EH (cell line): ENCODE measurements at regions not wholly inside any gene's neighbourhood (a gene's known extent, or its start where the extent isn't known, plus 50 kb on each side); places are given as distances from the start of the nearest gene placed in this dataset.

ENCODE experiments used
- DNase-seq: peaks from one replicate; pipeline ENCODE4 v3.0.0-alpha.2; 2015; ENCODE audit warnings: low read depth

GRCh38 chr18:24530630-24531111 is 70.2 kb downstream of the HRH4 start:
- peak; percentile 54 for DNase-seq

GRCh38 chr18:24534271-24534670 is 73.8 kb downstream of the HRH4 start:
- no peak for DNase-seq

- DNase-seq, result no peak
These were observed 74.3 kb downstream of the HRH4 start for GRCh38 chr18:24534737-24535136.

GRCh38 chr18:24535527-24536295 is 75.3 kb downstream of the HRH4 start:
- DNase-seq, result no peak

DNA sequence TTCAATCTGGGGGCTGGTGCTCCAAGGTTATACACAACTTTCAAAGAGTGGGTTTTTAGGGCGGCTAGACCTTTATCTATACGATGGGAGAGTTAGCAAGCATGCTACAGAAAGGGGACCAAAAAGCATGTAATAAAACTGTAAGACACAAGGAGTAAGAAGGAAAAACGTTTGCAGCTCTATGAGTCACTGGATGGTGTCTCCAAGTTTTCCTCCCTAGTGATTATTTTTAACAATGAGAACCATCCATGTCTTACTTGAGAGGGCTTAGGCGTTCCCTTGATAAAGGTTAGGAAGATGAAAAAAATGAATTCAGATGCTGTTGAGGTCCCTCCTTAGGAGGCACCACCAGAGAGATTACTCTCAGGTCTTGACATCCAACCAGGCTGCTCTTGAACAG is 75.9 kb downstream of the HRH4 start:
- DNase-seq, result no peak

GRCh38 chr18:24536834-24537233 is 76.4 kb downstream of the HRH4 start:
- DNase-seq, result no peak

DNA sequence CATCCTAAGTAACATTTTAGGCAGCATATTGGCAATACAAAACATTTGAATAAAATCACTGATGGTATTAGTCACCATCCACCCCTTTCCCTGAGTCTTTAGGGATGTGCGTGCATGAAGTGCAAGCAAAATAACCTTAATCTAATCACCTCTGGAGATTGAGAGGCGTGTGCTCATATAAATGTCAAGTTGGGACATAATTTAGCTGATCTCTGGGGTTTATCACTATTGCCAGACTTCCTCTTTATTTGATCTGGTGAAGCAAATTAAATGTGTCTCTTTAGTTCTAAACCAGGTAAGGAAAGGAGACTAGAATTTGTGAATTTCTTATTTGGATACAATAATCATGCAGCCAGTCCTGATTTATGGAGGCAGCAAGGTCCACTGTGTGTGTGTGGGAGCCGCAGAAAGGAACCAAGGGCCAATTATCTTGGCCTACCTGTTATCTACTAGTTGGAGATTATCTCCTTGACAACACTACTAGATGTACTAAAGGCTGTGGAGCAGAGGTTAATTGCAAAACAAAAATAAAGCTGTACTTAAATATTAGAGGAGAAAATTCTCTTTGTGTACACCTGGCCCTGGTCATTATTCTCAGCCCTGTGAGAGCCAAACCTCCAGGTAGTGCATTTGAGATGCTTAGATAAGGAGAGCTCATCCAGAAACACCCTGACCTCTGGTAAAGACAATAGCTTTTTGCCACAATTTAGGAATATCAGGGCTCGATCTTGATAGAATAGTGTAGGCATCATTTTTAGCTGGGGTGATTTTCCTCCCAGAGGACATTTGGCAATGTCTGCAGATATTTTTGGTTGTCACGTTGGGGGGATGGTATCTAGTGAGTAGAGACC is 78.2 kb downstream of the HRH4 start:
- DNase-seq, result no peak

DNA sequence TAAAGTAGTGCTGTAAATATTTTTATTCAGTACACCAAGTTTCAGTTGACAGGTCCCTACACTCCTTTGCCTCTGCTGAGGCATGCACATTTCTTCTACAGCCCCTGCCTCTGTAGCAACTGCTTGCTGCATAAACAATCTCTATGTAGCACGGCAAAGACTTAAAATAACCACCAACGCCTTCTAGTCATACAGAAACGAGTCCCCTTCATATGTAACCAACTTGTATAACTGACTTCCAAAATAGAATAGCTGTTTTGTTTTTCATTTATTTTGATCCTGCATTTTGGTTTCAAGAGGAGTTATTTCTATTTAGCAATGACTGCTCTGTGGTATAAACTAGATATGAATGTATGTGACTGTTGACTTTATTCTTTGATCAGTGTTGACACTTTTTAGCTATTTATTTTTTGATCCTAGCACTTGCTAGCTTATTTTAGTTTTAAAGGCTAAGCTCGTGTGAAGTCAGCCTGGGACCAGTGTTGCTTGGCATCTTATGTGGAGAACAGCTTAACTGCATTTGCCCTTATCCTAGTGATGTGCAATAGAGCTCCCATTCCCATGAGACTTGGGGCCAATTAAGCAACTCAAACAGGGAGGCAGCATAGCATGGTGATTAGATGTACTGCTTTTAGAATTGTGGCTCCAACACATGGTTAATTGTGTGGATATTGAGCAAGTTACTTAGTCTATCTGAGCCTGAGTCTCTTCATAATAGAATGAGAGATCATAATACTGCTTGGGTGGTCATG is 79.6 kb downstream of the HRH4 start:
- DNase-seq, result no peak

- no peak for DNase-seq
These were observed 80.5 kb downstream of the HRH4 start for GRCh38 chr18:24540896-24541295.

DNA sequence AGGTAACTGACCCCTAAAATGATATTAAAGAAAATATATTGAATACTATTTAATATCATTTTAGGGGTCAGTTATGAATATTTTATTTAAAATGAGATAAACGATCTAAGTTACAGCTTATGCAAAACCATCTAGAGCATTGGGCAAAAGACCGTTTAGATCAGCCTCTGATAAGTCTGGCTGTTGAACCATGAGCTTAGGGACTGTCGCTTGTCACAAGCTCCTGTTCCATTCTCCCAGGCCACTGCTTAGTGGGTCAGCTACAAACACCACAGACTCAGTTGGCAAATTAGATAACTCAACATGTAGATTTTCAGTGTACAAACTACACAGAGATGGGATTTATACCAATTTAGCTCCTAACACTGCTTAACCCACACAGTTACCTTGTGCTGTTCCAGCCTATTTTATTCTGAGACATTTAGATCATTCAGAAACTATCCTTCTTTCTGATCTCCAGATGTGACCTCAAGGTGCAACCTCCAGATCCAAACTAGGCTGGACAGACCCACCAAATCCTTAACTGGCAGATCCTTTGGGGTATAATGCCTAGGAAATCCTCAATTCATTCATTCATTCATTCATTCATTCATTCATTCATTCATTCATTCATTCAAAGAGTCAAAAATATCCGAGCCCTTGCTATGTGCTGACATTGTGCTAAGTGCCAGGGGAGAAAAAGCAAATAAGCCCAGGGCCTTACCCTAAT is 82.8 kb downstream of the HRH4 start:
- DNase-seq, result no peak

DNA sequence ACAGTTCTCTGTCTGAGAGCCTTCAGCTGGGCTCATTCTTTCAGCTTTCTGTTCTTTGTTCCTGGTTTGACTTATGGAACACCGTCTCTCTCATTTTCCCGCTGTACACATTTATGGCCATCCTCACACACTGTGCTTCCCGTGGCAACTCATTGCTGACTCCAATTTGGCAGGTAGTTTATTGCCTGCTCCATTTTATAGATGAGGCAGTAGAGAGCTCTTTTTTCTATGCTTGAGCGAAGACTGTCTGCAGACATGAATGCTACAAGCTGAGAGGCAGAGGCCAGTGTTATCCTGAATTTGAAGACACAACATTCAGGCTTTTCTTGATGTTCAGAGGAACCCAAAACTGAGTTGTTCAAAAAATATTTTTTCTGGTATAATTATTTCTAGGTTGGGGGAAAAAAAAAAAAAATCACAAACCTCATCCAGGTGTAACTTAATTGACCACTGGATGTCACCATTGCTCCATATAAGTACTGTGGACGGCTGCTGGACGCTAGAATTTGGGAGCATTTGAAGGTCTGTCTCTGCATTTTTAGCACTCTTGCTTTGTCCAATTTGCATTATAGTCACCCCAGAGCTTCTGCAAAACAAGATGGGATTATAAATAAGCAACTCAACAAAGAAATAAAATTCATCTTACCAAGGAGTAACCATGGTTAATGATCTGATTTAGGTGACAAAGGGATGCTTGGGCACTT is 83.5 kb downstream of the HRH4 start:
- DNase-seq, result peak; percentile 30

DNA sequence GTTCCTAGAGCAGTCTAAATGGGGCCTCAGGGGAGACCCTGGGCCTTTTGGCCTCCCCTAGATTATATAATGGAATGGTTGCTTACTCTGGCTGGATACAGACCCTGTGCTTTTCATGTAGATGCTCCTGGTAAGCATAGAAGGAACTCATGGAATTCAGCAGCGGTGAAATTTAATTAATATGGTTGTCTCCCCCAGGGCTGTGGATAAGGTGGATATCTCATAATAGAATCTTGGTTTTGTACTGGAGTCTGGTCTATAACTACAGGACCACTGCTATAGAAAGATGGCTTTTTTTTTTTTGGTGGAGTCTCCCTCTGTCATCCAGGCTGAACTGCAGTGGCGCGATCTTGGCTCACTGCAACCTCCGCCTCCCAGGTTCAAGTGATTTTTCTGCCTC is 84.5 kb downstream of the HRH4 start:
- DNase-seq, result no peak

DNA sequence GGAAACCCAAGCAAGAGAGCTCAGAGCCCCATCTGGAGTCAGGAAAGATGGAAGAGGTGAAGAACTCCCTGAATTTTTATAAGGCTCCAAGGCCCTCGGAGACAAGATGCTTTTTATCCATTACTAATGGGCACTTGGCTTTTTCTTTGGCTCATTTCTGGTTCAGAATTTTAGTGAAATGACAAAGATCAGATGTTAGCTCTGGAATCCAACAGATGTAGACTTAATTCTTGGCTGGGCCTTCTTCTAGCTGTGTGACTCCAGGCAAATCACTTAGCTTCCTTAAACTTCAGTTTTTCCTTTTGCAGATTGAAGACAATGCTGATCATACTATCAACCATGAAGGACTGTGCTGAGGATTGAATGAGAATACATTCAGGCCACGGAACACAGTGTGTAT is 85.2 kb downstream of the HRH4 start:
- DNase-seq, result no peak

DNA sequence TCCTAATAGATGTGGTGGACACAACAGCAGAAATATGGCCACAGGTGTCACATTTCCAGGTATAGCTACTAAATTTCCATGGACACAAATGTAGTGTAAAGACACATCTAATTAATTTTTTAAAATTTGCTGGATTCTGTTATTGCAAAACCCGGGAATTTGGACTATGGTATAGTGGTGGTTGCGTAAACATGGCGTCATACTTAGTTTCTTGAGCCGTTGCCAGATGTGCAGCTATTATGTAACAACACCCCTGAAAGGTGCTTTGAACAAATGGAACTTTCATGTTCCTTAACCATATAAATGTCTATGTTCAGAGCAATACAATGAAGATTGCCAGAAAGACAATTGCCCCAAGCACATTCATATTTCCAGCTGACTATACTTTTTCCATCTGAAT is 85.9 kb downstream of the HRH4 start:
- no peak for DNase-seq

- DNase-seq, result no peak
These were observed 88.1 kb downstream of the HRH4 start for GRCh38 chr18:24548583-24548982.

GRCh38 chr18:24552218-24552617 is 91.8 kb downstream of the HRH4 start:
- no peak for DNase-seq

- DNase-seq, result no peak
These were observed 93.3 kb downstream of the HRH4 start for GRCh38 chr18:24553571-24554285.

DNA sequence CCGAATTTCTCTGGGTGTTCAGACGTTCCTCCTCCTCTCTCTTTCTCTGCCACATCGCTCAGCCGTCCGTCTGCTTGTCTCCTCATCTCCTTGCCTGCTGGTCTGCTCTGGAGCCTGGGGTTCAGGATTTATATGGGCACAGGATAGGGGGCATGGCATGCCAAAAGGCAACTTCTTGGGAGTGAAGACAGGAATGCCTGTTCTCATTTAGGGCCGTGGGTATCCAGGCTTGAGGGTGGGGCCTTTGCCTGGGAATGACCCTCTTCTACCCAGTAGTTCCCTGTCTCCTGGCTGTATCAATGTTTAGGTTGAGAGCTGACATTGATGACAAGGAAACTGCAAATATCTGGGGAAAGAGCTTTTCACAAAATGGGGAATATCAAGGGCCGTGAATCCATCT is 98.0 kb downstream of the HRH4 start:
- no peak for DNase-seq

DNA sequence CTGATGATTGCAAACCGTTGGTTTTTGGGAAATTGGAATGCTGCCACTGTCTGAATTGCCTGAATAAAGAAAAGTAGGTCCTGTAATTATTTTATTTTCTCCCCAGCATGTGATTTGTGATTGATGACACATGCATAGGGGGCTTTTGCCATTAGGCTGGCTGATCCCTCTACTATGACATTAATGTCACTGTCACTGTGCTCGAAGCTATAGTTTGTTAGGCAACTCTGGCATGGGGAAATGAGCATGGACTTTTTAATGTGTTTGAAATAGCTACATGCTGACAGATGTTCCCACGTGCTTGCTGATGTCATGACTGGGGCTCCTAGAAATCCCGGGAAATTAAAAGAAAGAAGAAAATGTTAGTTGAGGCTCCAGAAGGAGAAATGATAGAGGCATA is 99.1 kb downstream of the HRH4 start:
- no peak for DNase-seq

- no peak for DNase-seq
These were observed 100.1 kb downstream of the HRH4 start for GRCh38 chr18:24560511-24560981.
